ENCODE measurements at regions not wholly inside any gene's neighbourhood (a gene's known extent, or its start where the extent isn't known, plus 50 kb on each side); places are given as distances from the start of the nearest gene placed in this dataset.
A peak's percentile ranks its signal among the peaks of the same experiment; 100 is the strongest.

DNA sequence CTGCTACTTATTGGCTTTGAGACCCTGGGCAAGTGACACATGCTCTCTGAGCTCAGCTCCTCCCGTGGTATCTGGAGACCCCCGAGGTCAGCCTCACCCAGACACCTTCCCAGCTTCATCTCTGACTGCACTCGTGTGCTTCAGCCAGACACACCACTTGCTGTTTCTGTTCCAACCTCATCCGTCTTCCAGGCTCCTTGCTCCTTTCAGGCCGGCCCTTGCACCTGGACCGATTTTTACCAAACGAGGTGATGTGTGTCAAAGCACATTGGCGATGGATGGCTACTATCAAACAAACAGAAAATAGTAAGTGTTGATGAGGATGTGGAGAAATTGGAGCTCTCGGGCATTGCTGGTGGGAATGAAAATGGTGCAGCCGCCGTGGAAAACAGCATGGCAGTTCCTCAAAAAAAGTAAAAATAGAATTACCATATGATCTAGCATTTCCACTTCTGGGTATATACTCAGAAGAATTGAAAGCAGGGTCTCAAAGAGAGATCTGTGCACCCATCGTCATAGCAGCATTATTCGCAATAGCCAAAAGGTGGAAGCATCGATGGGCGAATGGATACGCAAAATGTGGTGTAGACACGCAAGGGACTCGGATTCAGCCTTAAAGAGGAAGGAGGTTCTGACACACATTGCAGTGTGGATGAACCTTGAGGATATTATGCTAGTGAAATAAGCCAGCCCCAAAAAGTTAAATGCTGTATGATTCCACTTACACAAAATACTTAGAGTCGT lies 96.1 kb upstream of the IER5L start:
- no peak for DNase-seq

- no peak for DNase-seq
Observed at GRCh38 chr9:129273136-129273895, 95.3 kb upstream of the IER5L start.

GRCh38 chr9:129272348-129273025 lies 94.4 kb upstream of the IER5L start:
- no peak for DNase-seq

DNA sequence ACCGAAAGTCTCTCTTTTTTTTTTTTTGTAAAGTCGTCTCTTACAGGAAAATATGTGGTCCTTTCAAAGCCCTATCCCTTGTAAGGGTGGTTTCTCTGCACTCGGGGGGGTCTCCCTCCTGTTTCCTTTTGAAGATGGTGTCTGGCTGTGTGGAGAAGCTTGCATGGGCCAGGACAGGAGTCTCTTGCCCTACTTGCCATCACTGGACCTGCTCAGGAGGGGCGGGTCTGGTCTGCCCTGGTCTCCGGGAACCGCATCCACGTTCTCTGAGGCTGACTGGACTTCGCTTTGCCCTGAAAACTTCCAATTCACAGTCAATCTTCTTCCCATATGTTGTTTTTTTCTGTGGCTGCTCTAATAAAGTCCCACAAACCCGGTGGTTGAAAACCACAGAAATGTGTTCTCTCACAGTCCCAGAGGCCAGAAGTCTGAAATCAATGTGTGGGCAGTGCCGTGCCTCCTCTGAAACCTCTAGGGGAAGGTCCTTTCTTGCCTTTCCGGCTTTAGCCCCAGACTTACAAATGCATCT lies 92.9 kb upstream of the IER5L start:
- DNase-seq = peak; percentile 65

DNA sequence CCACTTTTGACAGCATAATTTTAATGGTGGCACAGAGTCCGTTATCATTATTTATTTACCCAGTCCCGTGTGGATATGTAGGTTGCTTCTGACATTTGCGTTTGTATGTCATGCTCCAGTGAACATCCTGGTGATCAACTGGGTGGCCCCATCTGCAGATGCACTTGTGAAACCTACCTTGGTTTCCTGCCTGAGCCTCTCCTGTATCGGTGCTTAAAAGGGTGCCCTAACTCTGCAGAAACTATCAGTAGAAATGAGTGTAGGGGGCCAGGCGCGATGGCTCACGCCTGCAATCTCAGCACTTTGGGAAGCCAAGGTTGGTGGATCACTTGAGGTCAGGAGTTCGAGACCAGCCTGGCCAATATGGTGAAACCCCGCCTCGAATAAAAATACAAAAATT lies 92.1 kb upstream of the IER5L start:
- no peak for DNase-seq

DNA sequence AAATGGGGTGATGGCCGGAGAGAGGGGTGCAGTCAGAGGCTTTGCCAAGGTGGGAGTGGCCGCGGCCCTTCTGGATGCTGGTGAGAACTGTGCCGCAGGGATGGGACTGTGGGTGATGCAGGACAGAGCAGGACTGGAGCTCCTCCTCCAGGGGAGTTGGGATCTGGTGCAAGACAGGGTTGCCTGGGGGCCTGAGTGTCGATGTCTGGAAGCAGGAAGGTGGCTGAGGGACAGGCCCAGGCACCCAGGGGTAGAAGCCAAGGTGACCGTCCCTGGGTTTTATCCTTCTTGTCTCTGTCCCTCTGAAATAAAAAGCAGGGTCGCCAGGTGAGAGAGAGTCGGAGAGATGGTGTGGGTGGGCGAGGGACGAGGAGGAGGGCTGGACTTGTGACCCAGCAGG lies 89.1 kb upstream of the IER5L start:
- DNase-seq = no peak

GRCh38 chr9:129266536-129266935 lies 88.5 kb upstream of the IER5L start:
- DNase-seq = no peak

DNA sequence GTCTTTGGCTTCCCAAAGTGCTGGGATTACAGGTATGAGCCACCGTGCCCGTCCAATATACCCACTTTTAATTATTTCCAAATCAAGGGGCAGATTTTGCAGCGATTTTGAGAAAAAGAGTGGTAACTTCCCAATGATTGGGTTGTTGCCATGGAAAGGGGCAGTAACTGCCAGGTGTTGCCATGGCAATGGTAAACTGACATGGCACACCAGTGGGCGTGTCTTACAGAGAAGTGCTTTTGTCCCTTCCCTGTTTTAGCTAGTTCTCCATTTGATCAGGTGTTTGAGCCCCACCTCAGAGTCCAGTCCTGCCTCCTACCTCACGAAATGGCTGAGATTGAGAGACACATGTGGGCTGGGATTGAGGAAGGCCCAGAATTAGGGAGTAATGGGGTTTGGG lies 86.3 kb upstream of the IER5L start:
- no peak for DNase-seq

DNA sequence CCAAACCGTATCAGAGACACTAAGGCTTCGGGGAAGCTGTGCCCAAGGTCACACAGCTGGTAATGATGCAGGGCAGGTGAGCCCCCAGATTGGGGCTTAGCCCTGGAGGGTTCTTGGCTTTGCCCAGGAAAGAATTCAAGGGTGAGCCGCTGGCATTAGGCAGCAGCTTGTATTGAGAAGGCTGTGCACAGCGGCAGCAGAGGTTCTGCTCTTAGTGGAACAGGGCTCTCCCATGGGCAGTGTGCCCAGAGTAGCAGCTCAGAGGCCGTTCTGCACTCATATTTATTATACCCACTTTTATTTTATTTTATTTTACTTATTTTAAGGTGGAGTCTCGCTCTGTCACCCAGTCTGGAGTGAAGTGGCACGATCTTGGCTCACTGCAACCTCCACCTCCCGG lies 85.8 kb upstream of the IER5L start:
- DNase-seq = no peak

DNA sequence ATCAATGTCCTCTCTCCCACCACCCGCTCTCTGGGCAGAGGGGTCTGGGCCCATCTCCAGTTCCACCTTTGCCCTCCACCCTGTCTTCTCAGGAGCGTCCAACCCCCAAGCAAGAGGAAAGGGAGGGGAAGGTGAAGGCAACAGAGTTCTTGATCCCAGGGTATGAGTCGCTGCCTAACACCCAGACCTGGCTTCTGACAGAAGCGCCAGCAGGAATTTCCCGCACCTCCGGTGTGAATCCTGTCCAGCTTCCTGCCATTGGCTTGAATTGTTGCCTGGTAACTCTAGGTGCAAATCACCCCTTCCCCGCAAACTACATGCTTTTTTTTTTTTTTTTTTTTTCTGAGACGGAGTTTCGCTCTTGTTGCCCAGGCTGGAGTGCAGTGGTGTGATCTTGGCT lies 84.2 kb upstream of the IER5L start:
- DNase-seq = no peak

DNA sequence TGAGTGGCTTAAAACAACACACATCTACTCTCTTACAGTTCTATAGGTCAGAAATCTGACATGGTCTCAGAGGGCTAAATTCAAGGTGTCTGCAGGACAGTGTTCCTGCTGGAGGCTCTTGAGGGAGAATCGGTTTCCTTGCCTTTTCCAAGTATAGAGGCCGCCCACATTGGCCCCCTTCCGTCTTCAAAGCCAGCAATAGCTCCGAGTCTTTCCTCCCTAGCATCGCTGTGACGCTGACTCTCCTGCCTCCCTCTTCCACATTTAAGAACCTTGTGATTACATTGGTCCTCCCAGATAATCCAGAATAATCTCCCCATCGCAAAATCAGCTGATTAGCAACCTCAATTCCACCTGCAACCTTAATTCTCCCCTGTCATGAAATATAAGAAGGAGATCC lies 81.3 kb upstream of the IER5L start:
- DNase-seq = no peak

- DNase-seq = no peak
Observed at GRCh38 chr9:129258823-129259301, 80.8 kb upstream of the IER5L start.

DNA sequence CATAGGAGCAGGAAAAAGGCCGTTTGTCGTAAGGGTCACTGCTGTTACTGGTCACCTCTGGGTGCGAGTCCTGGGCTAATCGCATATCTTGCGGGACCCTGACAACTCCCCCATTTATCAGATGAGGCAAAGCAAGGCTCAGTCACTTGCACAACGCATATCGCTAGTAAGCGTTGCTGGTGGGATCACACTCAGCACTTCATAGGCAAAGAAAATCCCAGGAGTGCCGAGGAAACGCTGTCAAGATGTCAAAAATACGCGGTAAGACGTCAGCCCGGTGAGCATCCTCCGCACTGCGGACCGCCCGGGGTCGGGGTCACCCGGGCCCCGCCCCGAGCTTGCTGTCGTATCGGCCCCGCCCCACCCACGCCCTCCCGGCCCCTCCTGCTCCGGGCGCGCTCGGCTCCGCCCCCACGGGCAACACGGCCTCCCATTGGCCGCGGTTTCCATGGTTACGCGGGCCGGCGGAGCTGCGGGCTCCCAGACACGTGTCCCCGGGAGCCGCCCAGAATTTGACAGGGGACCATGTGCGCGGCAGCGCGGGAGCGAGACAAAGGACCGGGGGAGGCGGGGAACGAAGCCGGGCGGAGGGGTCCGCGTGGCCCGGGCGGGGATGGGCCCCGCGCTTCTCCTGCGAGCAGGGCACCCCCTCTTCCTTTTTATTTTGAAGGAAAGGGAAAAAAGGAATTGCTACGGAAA lies 80.2 kb upstream of the IER5L start:
- DNase-seq = peak; percentile 31

DNA sequence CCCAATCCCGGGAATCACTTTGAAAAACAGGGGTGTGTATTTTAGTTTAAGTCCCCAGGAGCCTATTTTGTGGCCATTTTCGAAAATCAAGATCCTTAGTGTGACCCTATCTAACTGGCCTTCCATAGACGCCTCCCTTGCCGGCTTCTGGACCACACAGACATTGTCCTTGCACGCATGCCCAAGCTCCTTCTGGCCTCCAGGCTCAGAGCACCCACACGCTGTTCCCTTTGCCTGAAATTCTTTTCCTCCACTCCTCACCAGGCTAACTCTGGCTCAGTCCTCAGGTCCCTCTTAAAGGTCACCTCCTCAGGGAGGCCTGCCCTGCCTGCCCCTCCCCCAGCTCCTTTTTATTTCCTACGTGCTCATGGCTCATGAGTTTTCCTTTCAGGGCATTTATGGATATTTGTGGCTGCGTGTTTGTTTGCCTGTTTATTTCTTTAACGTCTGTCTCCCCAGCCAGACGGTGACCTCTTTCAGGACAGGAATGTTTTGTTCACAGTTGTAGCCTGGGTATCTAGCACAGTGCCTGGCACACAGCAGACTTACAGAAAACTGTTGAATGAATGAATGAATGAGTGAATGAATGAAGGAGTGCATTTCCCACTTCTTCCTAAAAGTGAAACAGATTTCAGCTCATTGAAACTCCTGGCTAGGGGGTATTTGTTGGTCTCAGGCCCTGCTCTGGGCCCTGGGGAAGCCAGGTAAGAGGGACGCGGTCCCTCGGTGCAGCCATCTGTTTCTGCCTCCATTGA lies 79.1 kb upstream of the IER5L start:
- DNase-seq = no peak

- DNase-seq = no peak
Observed at GRCh38 chr9:129254566-129255287, 76.7 kb upstream of the IER5L start.

DNA sequence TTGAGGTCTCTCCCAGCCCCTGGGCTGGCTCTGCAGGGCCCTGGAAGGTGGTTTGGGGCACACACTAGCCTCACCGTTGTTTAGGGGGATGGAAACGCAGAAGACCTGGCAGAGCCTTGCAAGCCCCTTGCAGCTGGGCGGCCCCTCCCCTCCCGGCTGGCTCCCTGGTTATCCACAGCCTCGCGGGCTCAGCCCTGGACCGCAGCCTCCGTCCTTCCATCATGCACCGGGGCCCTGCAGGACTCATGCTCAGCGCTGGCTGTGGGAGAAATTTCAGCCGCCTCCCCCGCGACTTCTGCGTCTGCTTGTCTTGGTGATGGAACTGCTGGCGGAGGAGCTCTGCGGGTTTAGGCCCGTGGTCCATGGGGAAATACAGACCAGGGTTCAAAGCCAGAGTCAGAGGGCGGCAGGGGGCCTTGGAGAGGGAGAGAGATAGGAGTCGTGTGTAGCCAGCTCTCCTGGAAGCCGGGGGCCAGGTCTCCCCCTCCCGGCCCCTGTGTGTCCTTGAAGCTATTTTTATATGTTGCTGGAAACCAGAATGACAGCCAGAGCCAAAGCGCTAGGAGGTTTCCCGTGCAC lies 75.8 kb upstream of the IER5L start:
- DNase-seq = no peak

- DNase-seq = no peak
Observed at GRCh38 chr9:129252937-129253802, 75.1 kb upstream of the IER5L start.

DNA sequence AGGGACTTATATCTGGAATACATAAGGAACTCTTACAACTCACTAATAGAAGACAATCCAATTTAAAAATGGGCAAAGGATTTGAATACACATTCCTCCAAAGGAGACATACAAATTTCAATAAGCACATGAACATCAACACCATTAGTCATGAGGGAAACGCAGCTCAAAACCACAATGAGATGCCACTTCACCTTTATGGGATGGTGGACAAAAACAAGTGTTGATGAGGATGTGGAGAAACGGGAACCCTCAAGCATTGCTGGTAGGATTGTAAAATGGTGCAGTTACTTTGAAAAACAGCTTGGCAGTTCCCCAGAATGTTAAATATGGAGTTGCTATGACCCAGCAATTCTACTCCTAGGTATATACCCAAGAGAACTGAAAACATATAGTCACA lies 72.7 kb upstream of the IER5L start:
- no peak for DNase-seq

GRCh38 chr9:129247285-129248153 lies 69.5 kb upstream of the IER5L start:
- DNase-seq = no peak
